H1 (cell line): ENCODE measurements at regions not wholly inside any gene's neighbourhood (a gene's known extent, or its start where the extent isn't known, plus 50 kb on each side); places are given as distances from the start of the nearest gene placed in this dataset.

ENCODE experiments used
- BRCA1 ChIP-seq: IDR thresholded peaks from 2 replicates; pipeline ENCODE4 v1.6.1; 2012; ENCODE audit warnings: low read depth, low read length, improper control_type of control experiment
- E2F6 ChIP-seq: IDR thresholded peaks from 2 replicates; pipeline ENCODE4 v1.6.1; 2012; ENCODE audit warnings: inconsistent platforms
- SAP30 ChIP-seq: fragments of 300-600 bp; sonication (generic); IDR thresholded peaks from 2 replicates; pipeline ENCODE4 v1.7.1; 2012; ENCODE audit warnings: low read length, moderate library complexity, mild to moderate bottlenecking, inconsistent platforms; ENCODE audit not compliant: insufficient read depth, insufficient replicate concordance
- TEAD4 ChIP-seq: IDR thresholded peaks from 2 replicates; pipeline ENCODE4 v1.6.1; 2012; ENCODE audit warnings: low read depth, low read length, inconsistent platforms, mixed read lengths

- TF ChIP-seq SAP30, result no peak
- TF ChIP-seq TEAD4, result no peak
- no peak for TF ChIP-seq BRCA1
- no peak for TF ChIP-seq E2F6
Observed at GRCh38 chr1:244137725-244138124, 86.6 kb downstream of the ZBTB18 start (continued).
